Liver (tissue), 8 donors: ENCODE measurements at regions not wholly inside any gene's neighbourhood (a gene's known extent, or its start where the extent isn't known, plus 50 kb on each side); places are given as distances from the start of the nearest gene placed in this dataset.

Experiments used
- DNase-seq: peaks from one replicate; pipeline ENCODE4 v3.0.0-alpha.2; 2017; ENCODE audit warnings: low spot score
- H3K27ac ChIP-seq, 2 donors: one replicate each; pipeline ENCODE4 v1.7.0; 2013; ENCODE audit warnings: inconsistent platforms in 2 of 2, low read length in 2 of 2, control low read depth in 1 of 2, low read depth in 1 of 2, mild to moderate bottlenecking in 1 of 2
- H3K27me3 ChIP-seq, 4 donors: one replicate each; pipeline versions ENCODE4 v1.6.1 to v1.7.0; 2013; ENCODE audit warnings: low read length in 3 of 4, inconsistent platforms in 1 of 4, mild to moderate bottlenecking in 1 of 4, moderate library complexity in 1 of 4; ENCODE audit not compliant: control insufficient read depth in 4 of 4, insufficient read depth in 4 of 4
- H3K36me3 ChIP-seq, 4 donors: one replicate each; pipeline versions ENCODE4 v1.6.1 to v1.7.0; 2013; ENCODE audit warnings: low read length in 3 of 4, mild to moderate bottlenecking in 3 of 4, low read depth in 1 of 4, moderate library complexity in 1 of 4; ENCODE audit not compliant: control insufficient read depth in 4 of 4, insufficient read depth in 3 of 4
- H3K4me1 ChIP-seq, 4 donors: one replicate each; pipeline versions ENCODE4 v1.6.1 to v1.7.0; 2013; ENCODE audit warnings: low read length in 3 of 4, mild to moderate bottlenecking in 3 of 4, moderate library complexity in 1 of 4; ENCODE audit not compliant: control insufficient read depth in 4 of 4, insufficient read depth in 4 of 4
- H3K4me3 ChIP-seq, 3 donors: one replicate each; pipeline versions ENCODE4 v1.6.1 to v1.7.0; 2013; ENCODE audit warnings: low read length in 3 of 3, control low read depth in 1 of 3, low read depth in 1 of 3, mild to moderate bottlenecking in 1 of 3
- H3K9ac ChIP-seq, 2 donors: one replicate each; pipeline ENCODE4 v1.7.0; 2013; ENCODE audit warnings: low read length in 2 of 2, mild to moderate bottlenecking in 2 of 2, moderate library complexity in 2 of 2, control low read depth in 1 of 2, low read depth in 1 of 2
- H3K9me3 ChIP-seq, 4 donors: one replicate each; pipeline versions ENCODE4 v1.6.1 to v1.7.0; 2013; ENCODE audit warnings: low read length in 3 of 4; ENCODE audit not compliant: control insufficient read depth in 4 of 4
- EGR1 ChIP-seq, 2 donors: IDR thresholded peaks; 2 replicates each; pipeline ENCODE4 v1.6.1; 2016 to 2018; ENCODE audit warnings: antibody characterized with exemption in 2 of 2, low read depth in 2 of 2
- FOXA1 ChIP-seq: IDR thresholded peaks from 2 replicates; pipeline ENCODE4 v1.6.1; 2016; ENCODE audit warnings: antibody characterized with exemption
- GABPA ChIP-seq, 2 donors: IDR thresholded peaks in 1 of 2; conservative IDR thresholded peaks in 1 of 2; 2 replicates each; pipeline ENCODE4 v1.6.1; 2016; ENCODE audit warnings: antibody characterized with exemption in 2 of 2, mild to moderate bottlenecking in 1 of 2, moderate library complexity in 1 of 2
- HNF4A ChIP-seq, 2 donors: conservative IDR thresholded peaks; 2 replicates each; pipeline ENCODE4 v1.6.1; 2016; ENCODE audit warnings: antibody characterized with exemption in 2 of 2, mild to moderate bottlenecking in 2 of 2
- HNF4G ChIP-seq: IDR thresholded peaks from 2 replicates; pipeline ENCODE4 v1.6.1; 2016; ENCODE audit warnings: antibody characterized with exemption
- JUND ChIP-seq, 2 donors: IDR thresholded peaks; 2 replicates each; pipeline ENCODE4 v1.6.1; 2016; ENCODE audit warnings: antibody characterized with exemption in 2 of 2
- NR2F2 ChIP-seq: IDR thresholded peaks from 2 replicates; pipeline ENCODE4 v1.6.1; 2016; ENCODE audit warnings: antibody characterized with exemption
- RAD21 ChIP-seq, 2 donors: IDR thresholded peaks; 2 replicates each; pipeline ENCODE4 v1.6.1; 2016; ENCODE audit warnings: antibody characterized with exemption in 2 of 2, mild to moderate bottlenecking in 2 of 2
- RXRA ChIP-seq, 2 donors: IDR thresholded peaks; 2 replicates each; pipeline ENCODE4 v1.6.1; 2017 to 2018; ENCODE audit warnings: antibody characterized with exemption in 2 of 2, mild to moderate bottlenecking in 1 of 2
- TAF1 ChIP-seq: conservative IDR thresholded peaks from 2 replicates; pipeline ENCODE4 v1.6.1; 2016; ENCODE audit warnings: antibody characterized with exemption, mild to moderate bottlenecking
- YY1 ChIP-seq: IDR thresholded peaks from 2 replicates; pipeline ENCODE4 v1.6.1; 2016; ENCODE audit warnings: antibody characterized with exemption, mild to moderate bottlenecking
- WGBS: extraction: QIAGEN DNeasy Blood & Tissue Kit; methylation state at CpG from one replicate; pipeline ENCODE4 v1.1.7; 2013; 5-methylcytosine and 5-hydroxymethylcytosine counted together
- TF ChIP-seq, protein P1 (sequence below): IDR thresholded peaks from 2 replicates; pipeline ENCODE4 v1.6.1; 2016; ENCODE audit warnings: antibody characterized with exemption, mild to moderate bottlenecking
- TF ChIP-seq, protein P2 (sequence below): IDR thresholded peaks from 2 replicates; pipeline ENCODE4 v1.6.1; 2016; ENCODE audit warnings: antibody characterized with exemption
- TF ChIP-seq, protein P3 (sequence below): fragments of 150-350 bp; IDR thresholded peaks from 2 replicates; pipeline ENCODE4 v1.5.1; 2017; ENCODE audit warnings: improper control_type of control experiment, low read depth, low read length; ENCODE audit not compliant: missing input control
- TF ChIP-seq, protein P4 (sequence below): IDR thresholded peaks from 2 replicates; pipeline ENCODE4 v1.6.1; 2016; ENCODE audit warnings: antibody characterized with exemption
- donor health status: healthy.
- donor health status: healthy.
- donor health status: healthy.
- donor health status: healthy.
- donor health status: healthy.

DNA sequence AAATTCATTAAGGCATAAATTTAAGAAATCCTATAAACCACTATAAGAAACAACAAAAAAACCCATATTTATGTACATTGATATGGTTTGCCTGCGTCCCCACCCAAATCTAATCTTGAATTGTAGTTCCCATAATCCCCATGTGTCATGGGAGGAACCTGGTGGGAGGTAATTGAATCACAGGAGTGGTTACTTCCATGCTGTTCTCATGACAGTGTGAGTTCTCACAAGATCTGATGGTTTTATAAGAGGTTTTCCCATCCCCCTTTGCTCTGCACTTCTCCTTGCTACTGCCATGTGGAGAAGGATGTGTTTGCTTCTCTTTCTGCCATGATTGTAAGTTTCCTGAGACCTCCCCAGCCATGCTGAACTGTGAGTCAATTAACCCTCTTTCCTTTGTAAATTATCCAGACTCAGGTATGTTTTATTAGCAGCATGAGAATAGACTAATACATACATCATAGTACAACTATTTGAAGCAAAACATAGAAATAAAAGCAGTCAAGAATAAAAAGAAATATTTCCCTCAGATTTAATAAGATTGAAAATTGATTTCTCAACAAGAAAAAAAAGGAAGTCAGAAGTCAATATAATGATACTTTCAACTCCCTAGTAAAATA lies 209.0 kb upstream of the GPC6 start (continued):
- TF ChIP-seq, protein P1, sequence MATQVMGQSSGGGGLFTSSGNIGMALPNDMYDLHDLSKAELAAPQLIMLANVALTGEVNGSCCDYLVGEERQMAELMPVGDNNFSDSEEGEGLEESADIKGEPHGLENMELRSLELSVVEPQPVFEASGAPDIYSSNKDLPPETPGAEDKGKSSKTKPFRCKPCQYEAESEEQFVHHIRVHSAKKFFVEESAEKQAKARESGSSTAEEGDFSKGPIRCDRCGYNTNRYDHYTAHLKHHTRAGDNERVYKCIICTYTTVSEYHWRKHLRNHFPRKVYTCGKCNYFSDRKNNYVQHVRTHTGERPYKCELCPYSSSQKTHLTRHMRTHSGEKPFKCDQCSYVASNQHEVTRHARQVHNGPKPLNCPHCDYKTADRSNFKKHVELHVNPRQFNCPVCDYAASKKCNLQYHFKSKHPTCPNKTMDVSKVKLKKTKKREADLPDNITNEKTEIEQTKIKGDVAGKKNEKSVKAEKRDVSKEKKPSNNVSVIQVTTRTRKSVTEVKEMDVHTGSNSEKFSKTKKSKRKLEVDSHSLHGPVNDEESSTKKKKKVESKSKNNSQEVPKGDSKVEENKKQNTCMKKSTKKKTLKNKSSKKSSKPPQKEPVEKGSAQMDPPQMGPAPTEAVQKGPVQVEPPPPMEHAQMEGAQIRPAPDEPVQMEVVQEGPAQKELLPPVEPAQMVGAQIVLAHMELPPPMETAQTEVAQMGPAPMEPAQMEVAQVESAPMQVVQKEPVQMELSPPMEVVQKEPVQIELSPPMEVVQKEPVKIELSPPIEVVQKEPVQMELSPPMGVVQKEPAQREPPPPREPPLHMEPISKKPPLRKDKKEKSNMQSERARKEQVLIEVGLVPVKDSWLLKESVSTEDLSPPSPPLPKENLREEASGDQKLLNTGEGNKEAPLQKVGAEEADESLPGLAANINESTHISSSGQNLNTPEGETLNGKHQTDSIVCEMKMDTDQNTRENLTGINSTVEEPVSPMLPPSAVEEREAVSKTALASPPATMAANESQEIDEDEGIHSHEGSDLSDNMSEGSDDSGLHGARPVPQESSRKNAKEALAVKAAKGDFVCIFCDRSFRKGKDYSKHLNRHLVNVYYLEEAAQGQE: no peak
- TF ChIP-seq TAF1 (no peak), RAD21 (IDR thresholded peaks at IDR 0.05) (no peak), NR2F2 (no peak)
- TF ChIP-seq, protein P2, sequence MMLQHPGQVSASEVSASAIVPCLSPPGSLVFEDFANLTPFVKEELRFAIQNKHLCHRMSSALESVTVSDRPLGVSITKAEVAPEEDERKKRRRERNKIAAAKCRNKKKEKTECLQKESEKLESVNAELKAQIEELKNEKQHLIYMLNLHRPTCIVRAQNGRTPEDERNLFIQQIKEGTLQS: no peak

DNA sequence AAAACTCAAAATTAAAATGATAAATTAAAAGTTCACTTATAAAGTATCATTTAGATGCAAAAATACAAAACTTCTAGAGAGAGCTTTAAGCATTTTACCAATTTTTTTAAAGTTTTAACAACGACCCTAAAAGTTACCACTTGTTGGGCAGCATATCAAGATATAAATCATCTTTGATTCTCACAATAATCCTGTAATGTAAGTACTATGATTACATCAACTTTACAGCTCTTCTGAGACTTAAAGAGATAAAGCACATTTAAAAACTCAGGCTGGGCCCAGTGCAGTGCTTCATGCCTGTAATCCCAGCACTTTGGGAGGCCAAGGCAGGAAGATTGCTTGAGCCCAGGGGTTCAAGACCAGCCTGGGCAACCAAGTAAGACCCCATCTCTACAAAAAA lies 202.7 kb upstream of the GPC6 start:
- DNase-seq: no peak
- 65% methylated on average over 1 of the region's 1 CpG for WGBS

More for the DNA sequence above, 202.7 kb upstream of the GPC6 start:
- H3K27me3 ChIP-seq: no peaks in the 10 kb centered on the region
- H3K27ac ChIP-seq: no peak overlapping the region
- no peak overlapping the region for H3K4me3 ChIP-seq
- no peaks in the 10 kb centered on the region for H3K36me3 ChIP-seq
- H3K9ac ChIP-seq: no peak overlapping the region
- TF ChIP-seq RXRA (IDR thresholded peaks at IDR 0.05) (no peak), YY1 (no peak), JUND (IDR thresholded peaks at IDR 0.05) (no peak), HNF4G (no peak), GABPA (IDR thresholded peaks at IDR 0.05 in 1 of 2, conservative IDR thresholded peaks at IDR 0.05 in 1 of 2) (no peak), FOXA1 (no peak), HNF4A (conservative IDR thresholded peaks at IDR 0.05) (no peak), EGR1 (IDR thresholded peaks at IDR 0.05; ENCODE audit: low read depth in 2 of 2) (no peak), NR2F2 (no peak), RAD21 (IDR thresholded peaks at IDR 0.05) (no peak)
- TF ChIP-seq, protein P3, sequence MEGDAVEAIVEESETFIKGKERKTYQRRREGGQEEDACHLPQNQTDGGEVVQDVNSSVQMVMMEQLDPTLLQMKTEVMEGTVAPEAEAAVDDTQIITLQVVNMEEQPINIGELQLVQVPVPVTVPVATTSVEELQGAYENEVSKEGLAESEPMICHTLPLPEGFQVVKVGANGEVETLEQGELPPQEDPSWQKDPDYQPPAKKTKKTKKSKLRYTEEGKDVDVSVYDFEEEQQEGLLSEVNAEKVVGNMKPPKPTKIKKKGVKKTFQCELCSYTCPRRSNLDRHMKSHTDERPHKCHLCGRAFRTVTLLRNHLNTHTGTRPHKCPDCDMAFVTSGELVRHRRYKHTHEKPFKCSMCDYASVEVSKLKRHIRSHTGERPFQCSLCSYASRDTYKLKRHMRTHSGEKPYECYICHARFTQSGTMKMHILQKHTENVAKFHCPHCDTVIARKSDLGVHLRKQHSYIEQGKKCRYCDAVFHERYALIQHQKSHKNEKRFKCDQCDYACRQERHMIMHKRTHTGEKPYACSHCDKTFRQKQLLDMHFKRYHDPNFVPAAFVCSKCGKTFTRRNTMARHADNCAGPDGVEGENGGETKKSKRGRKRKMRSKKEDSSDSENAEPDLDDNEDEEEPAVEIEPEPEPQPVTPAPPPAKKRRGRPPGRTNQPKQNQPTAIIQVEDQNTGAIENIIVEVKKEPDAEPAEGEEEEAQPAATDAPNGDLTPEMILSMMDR: no peak
- TF ChIP-seq, protein P2: no peak
- TF ChIP-seq, protein P4, sequence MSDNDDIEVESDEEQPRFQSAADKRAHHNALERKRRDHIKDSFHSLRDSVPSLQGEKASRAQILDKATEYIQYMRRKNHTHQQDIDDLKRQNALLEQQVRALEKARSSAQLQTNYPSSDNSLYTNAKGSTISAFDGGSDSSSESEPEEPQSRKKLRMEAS: no peak
- TF ChIP-seq, protein P1: no peak
- no peaks in the 10 kb centered on the region for H3K4me1 ChIP-seq
- peaks cover 0 to 3% (median 0%) of the 10 kb centered on the region in 4 donors for H3K9me3 ChIP-seq
